CD4-positive, alpha-beta T cell treated with Interleukin-4 for 1 hour (primary cell): ENCODE measurements at regions not wholly inside any gene's neighbourhood (a gene's known extent, or its start where the extent isn't known, plus 50 kb on each side); places are given as distances from the start of the nearest gene placed in this dataset.

Source experiments
- DNase-seq, 2 donors: peaks; one replicate each; pipeline ENCODE4 v3.0.0-alpha.2; 2020 to 2022

- DNase-seq: peak in 1 of 2 donors; percentile 34
Measured at GRCh38 chr3:182710557-182711157, 82.6 kb upstream of the ATP11B start.

DNA sequence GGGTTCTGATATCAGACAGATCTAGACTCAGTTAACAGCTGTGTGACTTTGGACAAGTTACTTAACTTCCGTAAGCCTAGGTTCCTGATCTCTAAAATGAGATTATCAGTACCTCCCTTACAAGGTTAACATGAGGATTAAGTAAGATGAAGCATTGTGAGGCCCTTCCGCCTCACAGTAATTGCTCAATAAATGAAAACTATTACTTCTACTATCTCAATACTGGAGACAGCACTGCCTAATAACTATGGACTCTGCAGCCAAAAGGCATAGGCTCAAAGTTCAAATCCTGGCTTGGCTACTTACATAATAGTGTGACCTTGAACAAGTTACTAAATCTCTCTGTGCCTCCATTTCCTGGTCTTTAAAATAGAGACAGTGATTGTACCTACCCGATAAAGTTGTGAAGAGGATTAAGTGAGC lies 82.0 kb upstream of the ATP11B start:
- no peak for DNase-seq

- DNase-seq: no peak
Measured at GRCh38 chr3:182711853-182712252, 81.5 kb upstream of the ATP11B start.

DNA sequence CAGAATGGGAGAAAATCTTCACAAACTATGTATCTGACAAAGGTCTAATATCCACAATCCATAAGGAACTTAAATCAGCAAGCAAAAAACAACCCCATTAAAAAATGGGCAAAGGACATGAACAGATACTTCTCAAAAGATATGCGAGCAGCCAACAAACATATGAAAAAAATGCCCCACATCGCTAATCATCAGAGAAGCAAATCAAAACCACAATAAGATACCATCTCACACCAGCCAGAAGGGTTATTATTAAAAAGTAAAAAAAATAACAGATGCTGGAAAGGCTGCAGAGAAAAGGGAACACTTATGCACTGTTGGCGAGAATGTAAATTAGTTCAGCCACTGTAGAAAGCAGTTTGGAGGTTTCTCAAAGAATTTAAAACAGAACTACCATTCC lies 80.2 kb upstream of the ATP11B start:
- DNase-seq: no peak

- DNase-seq: peak; percentile 13 to 59
Measured at GRCh38 chr3:182713743-182714517, 79.4 kb upstream of the ATP11B start.

GRCh38 chr3:182715006-182715405 lies 78.3 kb upstream of the ATP11B start:
- no peak for DNase-seq

DNA sequence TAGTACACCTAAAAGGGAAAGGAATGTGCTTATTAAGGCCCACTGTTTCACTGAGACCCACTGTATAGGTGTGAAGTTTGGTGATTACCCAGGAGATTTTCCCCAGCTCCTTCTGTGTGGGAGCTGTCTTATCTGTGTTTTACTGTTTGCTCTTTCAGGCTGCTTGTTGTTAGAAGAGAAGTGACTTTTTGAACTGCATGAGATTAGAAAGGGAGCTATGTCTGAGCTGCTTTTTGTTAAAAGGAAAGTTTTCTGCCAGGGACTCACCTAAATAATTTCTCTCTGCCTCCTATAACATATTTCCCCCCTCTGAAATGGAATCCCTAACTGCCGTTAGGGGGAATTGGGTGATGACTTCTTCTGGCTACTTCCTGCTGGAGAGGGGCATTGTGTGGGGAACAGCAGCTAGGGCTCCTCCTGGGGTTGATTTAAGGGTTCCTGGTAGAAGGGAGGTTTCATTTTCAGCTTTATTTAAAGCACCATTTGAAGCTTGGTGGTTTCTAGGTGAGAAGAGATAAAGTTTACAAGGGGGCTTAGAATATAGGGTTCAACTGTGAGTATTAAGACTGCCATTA lies 77.1 kb upstream of the ATP11B start:
- DNase-seq: no peak

DNA sequence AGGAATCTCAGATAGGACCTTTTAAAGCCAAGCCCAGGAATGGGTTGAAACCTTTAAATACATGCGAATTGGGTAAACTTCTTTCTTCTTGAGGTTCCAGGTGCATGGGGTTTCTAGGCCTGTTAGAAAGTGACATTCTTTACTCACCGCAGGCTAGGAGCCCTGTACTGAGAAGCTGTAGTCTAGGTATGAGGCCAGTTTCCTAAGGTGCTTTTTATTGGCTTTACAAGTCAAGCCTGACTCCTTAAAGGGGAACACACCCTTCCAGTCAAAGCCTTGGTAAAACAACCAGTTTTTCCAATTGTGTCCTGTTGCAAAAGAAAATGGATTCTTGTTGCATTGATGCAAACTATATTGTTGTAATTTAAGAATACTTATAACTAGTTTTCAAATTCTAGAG lies 76.1 kb upstream of the ATP11B start:
- DNase-seq: no peak

DNA sequence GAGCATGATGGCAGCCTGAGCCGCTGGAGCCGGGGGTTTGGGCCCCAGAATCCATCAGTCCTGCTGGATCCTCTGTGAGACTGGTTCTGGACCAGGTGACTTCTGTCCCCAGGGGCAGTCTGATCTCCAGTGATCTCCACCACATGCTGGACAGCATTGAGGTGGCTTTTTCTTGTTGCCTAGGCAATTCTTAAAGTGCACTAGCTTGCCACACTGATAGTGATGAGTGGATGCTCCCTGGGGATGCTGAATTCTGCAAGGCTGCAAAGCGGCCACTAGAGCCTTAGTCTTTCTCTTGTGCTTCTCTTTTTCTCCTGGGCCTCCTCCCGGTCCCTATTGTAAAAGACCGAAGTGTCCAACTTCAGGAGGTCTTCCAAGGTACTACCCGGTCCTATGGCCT lies 70.4 kb upstream of the ATP11B start:
- no peak for DNase-seq

GRCh38 chr3:182723596-182723995 lies 69.7 kb upstream of the ATP11B start:
- no peak for DNase-seq

DNA sequence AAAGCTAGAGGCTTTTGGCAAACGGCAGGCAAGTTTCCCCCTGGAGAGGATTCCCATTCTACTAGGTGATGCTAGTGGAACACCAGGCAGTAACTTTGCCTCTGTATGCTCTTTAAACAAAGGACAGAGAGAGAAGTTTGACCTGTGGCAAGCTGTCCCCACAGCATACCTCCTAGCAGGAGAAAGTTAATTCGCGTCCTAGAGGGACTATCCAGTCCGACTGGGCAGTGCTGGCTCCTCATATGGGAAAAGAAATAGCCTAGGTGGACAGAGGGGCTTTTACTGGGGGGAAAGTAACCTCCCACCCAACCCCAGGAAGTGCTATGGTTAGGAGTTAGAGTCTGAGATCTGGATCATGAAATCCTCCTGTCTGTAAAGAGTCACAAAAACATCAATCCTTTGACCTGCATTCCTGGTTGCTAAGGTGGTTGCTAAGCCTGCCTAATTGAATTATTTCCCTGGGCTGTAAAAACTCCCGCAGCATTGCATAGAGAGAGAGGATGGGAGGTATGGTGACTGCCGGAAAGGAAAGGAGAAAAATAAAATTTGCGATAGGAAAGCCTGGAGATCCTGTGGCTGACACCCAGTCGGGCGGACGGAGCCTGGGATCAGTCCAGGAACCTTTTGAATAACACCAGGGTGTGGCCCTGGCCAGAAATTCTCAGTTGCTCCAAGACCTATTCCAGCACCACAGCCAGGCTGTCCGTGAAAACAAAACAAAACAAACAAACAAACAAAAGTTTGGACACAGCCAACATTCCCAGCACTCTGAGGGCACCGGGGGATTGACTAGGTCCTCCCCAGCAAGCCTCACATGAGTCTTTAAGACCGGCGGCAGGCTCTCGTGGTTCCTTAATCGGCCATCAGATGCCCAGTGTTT lies 67.7 kb upstream of the ATP11B start:
- no peak for DNase-seq

- no peak for DNase-seq
Measured at GRCh38 chr3:182726258-182727142, 66.8 kb upstream of the ATP11B start.

DNA sequence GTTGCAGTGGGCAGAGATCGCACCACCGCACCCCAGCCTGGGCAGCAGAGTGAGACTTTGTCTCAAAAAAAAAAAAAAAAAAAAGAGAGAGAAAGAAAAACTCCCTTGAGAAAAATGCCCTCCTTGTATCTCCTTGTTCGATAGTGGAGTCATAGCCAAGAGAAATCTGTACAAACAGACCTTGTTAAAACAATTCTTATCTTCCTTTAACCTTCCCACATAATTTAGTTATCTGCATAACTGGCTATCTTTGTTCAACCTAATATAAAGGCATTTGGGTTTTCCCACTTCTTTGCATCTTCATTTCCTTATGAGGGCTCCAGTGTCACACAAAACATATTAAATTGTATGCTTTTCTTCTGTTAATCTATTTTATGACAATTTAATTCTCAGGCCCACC lies 65.1 kb upstream of the ATP11B start:
- DNase-seq: no peak

- DNase-seq: no peak
Measured at GRCh38 chr3:182729903-182730674, 63.2 kb upstream of the ATP11B start.

- no peak for DNase-seq
Measured at GRCh38 chr3:182730675-182731042, 62.6 kb upstream of the ATP11B start.

GRCh38 chr3:182731764-182732163 lies 61.5 kb upstream of the ATP11B start:
- no peak for DNase-seq

GRCh38 chr3:182732232-182733015 lies 60.9 kb upstream of the ATP11B start:
- no peak for DNase-seq

DNA sequence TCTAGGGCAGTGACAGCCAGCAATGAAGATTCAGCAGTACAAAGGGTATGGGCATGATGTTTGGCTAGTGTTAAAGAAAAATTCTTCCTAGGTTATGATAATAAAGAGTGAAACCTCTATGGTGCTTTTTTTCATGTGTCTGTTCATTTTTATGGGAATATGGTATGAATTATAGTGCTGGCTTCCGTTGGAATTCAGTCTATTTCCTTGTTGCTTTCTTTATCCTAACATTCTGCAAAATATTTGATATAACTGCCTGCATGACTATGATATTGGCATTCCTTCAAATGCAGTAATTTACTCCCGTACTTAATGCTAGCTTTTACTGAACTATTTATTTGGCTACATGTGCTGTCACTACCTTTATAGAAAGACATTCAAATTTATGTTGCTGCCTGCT lies 57.6 kb upstream of the ATP11B start:
- no peak for DNase-seq

DNA sequence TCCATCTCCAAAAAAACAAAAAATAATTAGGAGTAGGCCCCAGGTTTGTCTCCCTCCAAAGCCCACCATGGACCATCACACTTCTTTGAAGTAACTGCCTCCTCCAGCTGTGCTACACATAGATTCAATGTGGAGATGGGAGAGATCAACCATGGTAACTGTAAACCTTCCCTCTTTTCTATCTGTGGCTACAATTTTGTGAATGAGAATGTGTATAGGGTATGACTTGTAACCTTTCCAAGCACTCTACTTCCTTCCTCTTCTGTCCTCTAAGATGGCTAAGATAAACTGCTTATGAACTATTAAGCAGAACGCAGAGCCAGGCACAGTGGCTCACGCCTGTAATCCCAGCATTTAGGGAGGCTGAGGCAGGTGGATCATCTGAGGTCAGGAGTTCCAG lies 55.5 kb upstream of the ATP11B start:
- no peak for DNase-seq

GRCh38 chr3:182738583-182739411 lies 54.5 kb upstream of the ATP11B start:
- no peak for DNase-seq
